T47D (cell line): ENCODE measurements at regions not wholly inside any gene's neighbourhood (a gene's known extent, or its start where the extent isn't known, plus 50 kb on each side); places are given as distances from the start of the nearest gene placed in this dataset.

Experiments used
- DNase-seq, 2 experiments: peaks; one replicate each; pipeline versions ENCODE4 v3.0.0 to v3.0.0-alpha.2; 2011 to 2012; ENCODE audit warnings: low read depth in 1 of 2, low spot score in 1 of 2
- JUND ChIP-seq: IDR thresholded peaks from 2 replicates; pipeline ENCODE4 v1.6.1; 2012; ENCODE audit warnings: low read depth
- in situ Hi-C: cut with HindIII; loops from 2 replicates; pipeline ENCODE4 v1.10.0; 2016; ENCODE audit warnings: low sequenced_read_pairs, low pct_unique_long_range_greater_than_20kb

DNA sequence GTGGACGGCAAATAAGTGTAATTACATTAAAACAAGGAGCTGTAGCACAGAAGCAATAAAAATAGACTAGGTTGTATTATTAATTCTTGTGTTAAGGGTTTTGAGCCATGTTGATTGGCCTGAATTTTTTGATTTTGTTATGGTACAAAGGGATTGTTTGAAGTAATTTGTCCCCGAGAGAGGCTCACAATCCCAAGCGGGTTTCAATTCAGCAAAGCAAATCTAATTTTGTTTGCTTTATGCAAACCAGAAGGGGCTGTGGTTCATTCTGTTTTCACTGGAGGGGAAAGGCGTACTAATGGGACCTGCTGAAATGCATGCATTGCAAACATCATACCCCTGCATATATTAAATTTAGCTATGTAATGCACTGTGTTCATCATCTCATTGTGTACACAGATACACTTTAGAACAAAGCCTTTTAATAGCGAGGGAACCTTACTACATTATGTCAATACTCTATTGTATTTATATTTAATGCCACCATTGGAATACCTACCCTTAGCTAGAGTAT is 379.5 kb upstream of the POU3F2 start:
- no peak for TF ChIP-seq JUND
- no peak for DNase-seq
- in situ Hi-C loops, result no loop called here

DNA sequence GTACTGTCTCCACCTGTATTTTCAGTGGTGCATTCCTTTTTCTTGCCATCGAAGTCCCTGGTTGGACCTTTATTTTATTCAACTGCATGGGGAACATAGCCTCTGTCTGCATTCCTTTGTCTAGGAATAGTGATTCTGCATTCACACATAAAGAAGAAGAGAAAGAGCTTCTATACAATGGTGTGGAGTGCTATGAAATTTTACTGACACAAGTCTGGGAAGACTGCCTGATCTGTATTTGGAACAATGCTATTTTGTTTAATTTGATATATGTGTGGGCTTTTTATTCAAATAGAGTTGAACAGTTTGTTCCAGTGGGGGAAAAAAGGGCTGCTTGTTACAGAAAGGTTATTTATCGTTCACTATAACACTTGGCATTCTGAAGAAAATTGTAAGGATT is 375.7 kb upstream of the POU3F2 start:
- no peak for DNase-seq
- TF ChIP-seq JUND, result no peak
- in situ Hi-C loops, result no loop called here

DNA sequence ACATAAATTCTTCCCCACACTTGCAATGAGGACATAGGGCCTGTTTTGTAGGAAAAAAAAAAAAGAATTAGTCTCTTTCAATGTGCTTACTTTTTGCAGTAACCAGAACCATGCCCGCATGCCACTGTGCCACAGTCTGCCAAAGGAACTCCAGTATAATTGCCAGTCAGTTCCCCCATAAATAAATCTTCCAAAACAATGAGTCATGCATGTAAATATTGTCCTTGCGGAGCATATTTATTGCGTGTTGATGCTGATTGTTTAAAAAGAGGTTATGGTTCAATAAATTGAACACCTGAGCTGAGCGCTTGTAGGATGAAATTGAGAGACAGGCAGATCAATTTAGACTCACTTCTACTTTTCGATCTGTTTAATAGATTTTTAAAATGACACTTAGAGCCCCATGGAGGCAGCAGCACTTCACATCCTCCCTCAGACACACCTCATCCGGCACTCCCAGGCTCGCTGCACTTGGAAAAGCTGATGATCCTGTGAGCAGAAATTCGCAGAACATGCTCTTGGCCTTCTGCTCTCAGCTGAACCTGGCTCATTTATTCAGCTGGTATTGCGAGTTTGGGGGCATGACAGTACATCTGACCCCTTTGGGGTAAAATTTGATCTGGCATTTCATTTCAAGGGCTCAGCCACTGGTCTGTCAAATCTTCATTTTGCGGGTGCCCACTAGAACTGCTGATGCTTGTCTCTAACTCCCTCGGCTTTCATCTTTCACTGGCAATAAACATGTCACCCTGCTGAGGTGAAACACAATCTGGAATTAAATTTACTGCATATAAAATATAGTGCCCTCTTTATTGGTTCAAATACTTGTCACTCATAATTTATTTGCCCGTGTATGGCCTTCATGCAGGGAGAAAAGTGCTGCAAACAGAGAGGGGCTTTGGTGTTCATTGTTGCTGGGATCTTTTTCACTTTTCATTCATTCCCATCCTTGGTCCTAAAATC is 371.1 kb upstream of the POU3F2 start:
- in situ Hi-C loops, result no loop called here
- DNase-seq, result peak in 1 of 2 experiments; percentile 7
- TF ChIP-seq JUND, result no peak

DNA sequence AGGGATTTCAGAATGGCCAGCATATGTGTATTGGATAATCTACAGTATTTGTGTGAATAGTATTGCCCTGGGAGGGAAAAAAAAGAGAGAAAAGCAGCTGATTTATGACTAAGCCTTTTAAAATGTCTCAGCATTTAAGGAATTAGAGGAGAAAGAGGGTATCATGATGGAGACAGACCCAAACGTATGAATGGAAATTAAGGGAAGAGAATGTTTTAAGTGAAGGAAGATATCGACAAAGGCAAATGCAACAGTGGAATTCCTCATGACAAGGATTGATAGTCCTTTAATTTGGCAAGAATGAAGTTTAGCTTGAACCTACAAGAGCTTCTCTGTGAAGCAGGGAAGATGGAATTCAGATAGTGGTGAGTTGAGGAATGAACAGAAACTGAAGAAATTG is 367.3 kb upstream of the POU3F2 start:
- in situ Hi-C loops, result no loop called here
- no peak for DNase-seq
- no peak for TF ChIP-seq JUND

DNA sequence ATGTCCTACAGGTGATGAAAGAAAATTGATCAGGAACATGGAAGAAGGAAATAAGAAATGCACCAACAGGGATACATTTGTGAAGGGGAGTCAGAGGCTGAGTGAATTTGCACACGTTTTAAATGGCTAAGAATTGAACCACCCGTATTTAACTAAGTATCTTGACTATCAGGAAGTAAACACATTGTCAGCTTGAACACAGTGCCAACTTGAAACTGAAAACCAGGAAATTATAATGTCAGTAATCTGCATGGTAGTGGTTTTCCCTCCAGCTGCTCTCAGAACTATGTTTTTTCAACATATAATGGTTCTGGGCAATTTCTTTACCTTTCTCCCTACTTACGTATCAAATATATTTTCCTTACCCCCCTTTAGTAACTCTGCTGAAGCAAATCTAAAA is 366.5 kb upstream of the POU3F2 start:
- in situ Hi-C loops, result no loop called here
- no peak for TF ChIP-seq JUND
- DNase-seq, result no peak

DNA sequence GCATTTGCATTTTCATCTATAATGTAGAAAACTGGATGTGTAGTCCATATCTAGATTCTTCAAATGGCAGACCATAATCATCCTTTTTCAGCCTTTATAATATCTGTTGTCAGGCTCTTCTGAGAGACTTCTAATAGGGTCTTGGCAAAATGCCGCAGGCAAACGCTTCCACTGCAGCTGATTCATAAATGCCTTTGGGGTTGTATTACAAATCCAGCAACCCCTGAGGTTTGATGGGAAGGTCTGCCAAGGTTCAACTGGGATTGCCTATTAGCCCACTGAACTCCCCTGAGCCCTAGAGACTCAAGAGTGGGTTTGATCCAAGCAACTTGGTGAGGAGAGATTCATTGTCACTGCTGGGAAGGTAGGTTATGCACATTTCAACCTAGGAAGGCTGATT is 365.2 kb upstream of the POU3F2 start:
- in situ Hi-C loops, result no loop called here
- DNase-seq, result no peak
- no peak for TF ChIP-seq JUND

DNA sequence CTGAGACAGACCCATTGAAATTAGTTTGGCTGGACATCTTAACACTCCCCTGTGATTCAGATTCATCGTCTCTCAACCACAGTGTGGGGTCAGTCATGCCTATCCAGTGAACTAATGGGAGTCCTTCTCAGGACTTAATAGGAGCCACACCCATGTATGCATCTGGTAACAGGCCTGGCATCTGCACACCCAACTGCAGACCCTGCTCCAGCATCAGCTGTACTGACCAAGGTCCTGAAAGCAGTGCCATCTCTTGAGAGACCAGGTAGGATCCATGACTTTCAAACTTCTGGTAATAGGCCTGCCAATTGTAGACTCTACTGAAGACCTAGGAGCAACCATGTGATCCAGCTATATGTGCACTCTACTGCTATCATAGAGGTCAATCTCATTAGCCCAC is 363.6 kb upstream of the POU3F2 start:
- DNase-seq, result no peak
- in situ Hi-C loops, result no loop called here
- TF ChIP-seq JUND, result no peak

DNA sequence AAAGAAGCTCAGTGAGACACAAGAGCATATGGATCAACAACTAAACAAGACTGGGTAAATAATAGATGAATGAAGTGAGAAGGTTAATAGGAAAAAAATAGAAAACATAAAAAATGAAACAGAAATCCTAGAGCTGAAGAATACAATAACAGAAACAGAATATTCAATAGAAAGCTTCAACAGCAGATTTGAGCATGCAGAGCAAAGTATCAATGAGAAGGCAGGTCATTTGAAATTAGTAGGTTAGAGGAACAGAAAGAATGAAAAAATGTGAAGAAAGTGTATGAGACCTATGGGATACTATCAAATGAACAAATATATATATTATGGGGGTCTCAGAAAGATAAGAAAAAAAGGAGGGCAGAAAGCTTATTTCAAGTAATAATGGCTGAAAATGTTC is 362.9 kb upstream of the POU3F2 start:
- in situ Hi-C loops, result no loop called here
- no peak for TF ChIP-seq JUND
- DNase-seq, result no peak

DNA sequence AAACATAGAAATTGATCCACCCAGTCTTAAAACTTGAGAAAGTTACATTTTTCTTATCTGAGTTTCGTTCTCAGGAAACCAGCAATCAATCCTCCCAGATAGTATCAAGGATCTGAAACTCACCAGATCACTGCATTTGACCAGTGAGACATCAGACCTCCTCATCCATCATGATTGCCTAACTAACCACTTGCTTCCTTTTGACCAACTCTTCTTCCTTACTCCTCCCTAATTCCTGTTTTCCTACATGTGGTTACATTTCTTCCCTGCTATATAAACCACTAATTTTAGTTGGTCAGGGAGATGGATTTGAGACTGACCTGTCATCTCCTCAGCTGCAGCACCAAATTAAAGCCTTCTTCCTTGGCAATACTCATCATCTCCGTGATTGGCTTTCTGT is 357.1 kb upstream of the POU3F2 start:
- in situ Hi-C loops, result no loop called here

DNA sequence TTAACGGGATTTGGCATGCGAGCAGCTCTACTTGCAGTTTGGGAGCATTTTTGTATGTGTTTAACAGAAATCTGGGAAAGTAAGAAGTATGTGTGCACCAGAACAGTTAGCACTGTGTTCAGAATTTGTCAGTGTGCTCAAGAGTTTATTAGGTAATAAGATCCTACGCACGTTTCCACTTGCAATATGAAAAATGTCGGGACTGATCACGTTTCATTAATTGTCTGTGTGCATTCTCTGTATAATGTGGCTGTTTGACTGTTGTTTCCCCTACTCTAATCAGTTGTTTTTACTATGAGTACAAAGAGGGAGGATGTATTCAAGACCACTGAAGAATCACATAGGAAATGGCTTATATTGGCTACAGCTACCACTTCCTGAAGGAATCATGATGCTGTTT is 349.7 kb upstream of the POU3F2 start:
- no peak for DNase-seq
- no peak for TF ChIP-seq JUND
- in situ Hi-C loops, result no loop called here

More for the DNA sequence above, 357.1 kb upstream of the POU3F2 start:
- TF ChIP-seq JUND, result no peak
- no peak for DNase-seq

DNA sequence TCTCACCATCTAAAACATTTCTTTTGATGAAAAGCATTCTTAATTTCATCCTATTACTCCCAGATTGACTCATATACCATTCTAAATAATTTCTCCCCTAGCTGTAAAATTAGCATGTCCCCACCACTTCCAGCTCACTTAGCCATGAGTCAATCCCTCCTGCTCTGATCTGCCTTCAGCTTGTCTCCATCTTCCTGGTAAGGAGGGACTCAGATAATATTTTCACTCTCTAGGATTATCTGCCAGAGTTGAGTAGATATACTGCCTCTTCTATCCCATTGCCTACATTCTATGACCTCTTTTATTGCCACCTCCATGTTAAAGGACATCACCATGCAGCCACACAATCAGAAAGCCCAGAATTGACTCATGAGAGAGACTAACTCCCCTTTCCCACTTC is 348.8 kb upstream of the POU3F2 start:
- in situ Hi-C loops, result no loop called here
- TF ChIP-seq JUND, result no peak
- no peak for DNase-seq

DNA sequence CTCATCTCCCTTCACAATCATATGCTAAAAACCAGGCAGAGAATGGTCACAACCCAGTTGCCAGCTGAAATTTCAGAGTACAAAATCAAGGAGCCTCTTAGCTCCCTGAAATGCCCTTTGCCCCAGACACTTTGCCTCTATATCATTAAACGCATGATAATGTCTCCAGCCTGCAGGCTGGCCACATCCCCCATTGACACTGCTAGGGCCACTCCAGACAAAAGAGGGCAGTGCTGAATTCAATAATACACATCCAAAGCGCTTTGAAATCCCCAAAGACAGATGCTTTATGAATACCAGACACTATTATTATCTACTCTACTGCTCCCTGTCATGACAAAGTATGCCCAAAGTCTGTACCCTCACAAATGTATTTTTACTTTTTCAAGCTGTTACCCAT is 348.3 kb upstream of the POU3F2 start:
- no peak for TF ChIP-seq JUND
- no peak for DNase-seq
- in situ Hi-C loops, result no loop called here

DNA sequence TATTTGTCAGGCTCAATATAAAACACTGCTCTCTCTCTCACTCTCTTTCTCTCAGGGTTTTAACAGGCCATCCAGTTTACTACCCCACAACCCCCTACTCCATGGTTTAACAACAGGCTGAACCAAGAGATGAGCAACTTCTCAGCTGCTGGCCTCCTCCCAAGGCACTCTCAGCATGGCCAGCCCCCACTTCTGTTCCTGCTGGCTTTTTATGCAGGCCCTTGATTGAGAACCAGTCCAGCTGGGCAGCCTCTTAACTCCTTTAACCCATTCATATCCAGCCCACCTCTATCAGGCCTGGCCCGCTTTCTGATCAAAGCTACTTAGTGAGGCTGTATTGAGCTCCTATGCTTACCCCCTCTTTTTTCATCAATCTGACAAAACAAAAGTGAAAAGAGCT is 346.8 kb upstream of the POU3F2 start:
- no peak for DNase-seq
- no peak for TF ChIP-seq JUND
- in situ Hi-C loops, result no loop called here

DNA sequence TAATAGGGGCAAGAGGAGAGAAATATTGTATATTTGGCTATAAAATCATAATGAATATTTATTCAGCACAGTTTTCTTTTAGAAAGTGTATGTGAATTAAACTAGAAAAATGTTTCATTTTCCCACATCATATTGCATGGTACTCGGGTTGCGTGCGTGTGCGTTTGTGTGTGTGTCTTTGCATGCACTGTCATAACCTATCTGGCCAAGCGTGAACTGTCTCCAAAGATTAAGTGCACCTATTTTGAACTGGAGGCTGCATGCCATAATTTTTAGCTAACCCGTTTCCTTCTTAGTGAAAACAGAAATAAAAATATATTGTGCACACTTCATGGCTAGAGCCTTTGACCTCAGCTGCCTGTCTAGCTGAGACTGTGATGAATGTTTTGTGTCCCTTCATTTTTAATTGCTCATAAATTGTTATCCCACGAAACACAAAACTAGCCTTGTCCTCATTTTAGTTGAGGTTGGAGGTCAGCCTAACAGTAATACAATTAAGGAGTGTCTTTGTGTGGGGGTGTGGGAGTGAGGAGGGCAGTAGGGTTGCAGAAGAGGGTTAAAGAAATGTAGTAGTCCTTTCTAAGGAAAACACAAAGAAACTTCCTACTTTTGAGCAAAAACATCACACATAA is 336.1 kb upstream of the POU3F2 start:
- DNase-seq, result no peak
- in situ Hi-C loops, result no loop called here
- TF ChIP-seq JUND, result no peak
